SK-N-SH (cell line): ENCODE measurements at regions not wholly inside any gene's neighbourhood (a gene's known extent, or its start where the extent isn't known, plus 50 kb on each side); places are given as distances from the start of the nearest gene placed in this dataset.

Source experiments
- CTCF ChIA-PET: fragments of 300-600, 350-600 bp; formaldehyde crosslinking; extraction: SDS; loops from one replicate; lab custom pipeline; 2021; lab: Yijun Ruan, JAX
- POLR2A ChIA-PET: fragments of 350-600 bp; sonication (Branson Sonifier 250); formaldehyde crosslinking; extraction: SDS; loops from one replicate; lab custom pipeline; 2020; ENCODE audit warnings: antibody characterized with exemption, inconsistent platforms; lab: Yijun Ruan, JAX
- DNase-seq: peaks from one replicate; pipeline ENCODE4 v3.0.0; 2012
- H2AFZ ChIP-seq: fragments of 200-600 bp; sonication (generic); 2 replicates; pipeline ENCODE4 v1.8.1; 2016; ENCODE audit warnings: antibody characterized with exemption, mild to moderate bottlenecking, low read depth
- H3F3A ChIP-seq: fragments of 200-600 bp; sonication (generic); replicated peaks from 2 replicates; pipeline ENCODE3; 2016; ENCODE audit warnings: antibody characterized with exemption, mild to moderate bottlenecking; ENCODE audit not compliant: insufficient read depth
- H3K27ac ChIP-seq, 2 experiments: fragments of 200-500 bp in 1 of 2; fragments of 200-600 bp in 1 of 2; sonication (Bioruptor generic) in 1 of 2; sonication (generic), shearing (Covaris generic) in 1 of 2; 2 replicates each; pipeline versions ENCODE4 v1.5.1 to v1.6.1; 2014 to 2016; ENCODE audit warnings: low read depth in 2 of 2, inconsistent platforms in 1 of 2, low read length in 1 of 2, mild to moderate bottlenecking in 1 of 2, mixed read lengths in 1 of 2
- H3K27me3 ChIP-seq: fragments of 200-600 bp; sonication (generic), shearing (Covaris generic); 2 replicates; pipeline ENCODE4 v1.6.1; 2016; ENCODE audit warnings: mixed run types; ENCODE audit not compliant: insufficient read depth
- H3K36me3 ChIP-seq, 2 experiments: fragments of 200-500 bp in 1 of 2; fragments of 200-600 bp in 1 of 2; sonication (Bioruptor generic) in 1 of 2; sonication (generic) in 1 of 2; replicated peaks in 1 of 2; 2 replicates each; pipeline versions ENCODE3 to v1.5.1; 2014 to 2016; ENCODE audit warnings: low read length in 1 of 2, mild to moderate bottlenecking in 1 of 2; ENCODE audit not compliant: insufficient read depth in 2 of 2, control insufficient read depth in 1 of 2
- H3K4me1 ChIP-seq, 2 experiments: fragments of 200-500 bp in 1 of 2; fragments of 200-600 bp in 1 of 2; sonication (Bioruptor generic) in 1 of 2; sonication (generic), shearing (Covaris generic) in 1 of 2; 2 replicates each; pipeline versions ENCODE4 v1.5.1 to v1.6.1; 2014 to 2016; ENCODE audit warnings: low read depth in 1 of 2, low read length in 1 of 2, mixed run types in 1 of 2; ENCODE audit not compliant: insufficient read depth in 2 of 2, control insufficient read depth in 1 of 2
- H3K4me2 ChIP-seq: fragments of 200-600 bp; sonication (generic), shearing (Covaris generic); 2 replicates; pipeline ENCODE4 v1.6.1; 2017; ENCODE audit warnings: mixed run types
- H3K4me3 ChIP-seq, 2 experiments: fragments of 200-500 bp in 1 of 2; fragments of 200-600 bp in 1 of 2; sonication (Bioruptor generic) in 1 of 2; sonication (generic), shearing (Covaris generic) in 1 of 2; 2 replicates each; pipeline versions ENCODE4 v1.5.1 to v1.8.1; 2014 to 2016; ENCODE audit warnings: low read depth in 2 of 2, inconsistent platforms in 1 of 2, low read length in 1 of 2, mild to moderate bottlenecking in 1 of 2, mixed read lengths in 1 of 2, moderate library complexity in 1 of 2
- H3K79me2 ChIP-seq: fragments of 200-600 bp; sonication (generic); 2 replicates; pipeline ENCODE4 v1.8.1; 2017; ENCODE audit warnings: mild to moderate bottlenecking; ENCODE audit not compliant: insufficient read depth
- H3K9ac ChIP-seq: fragments of 200-600 bp; sonication (generic); 2 replicates; pipeline ENCODE4 v1.6.1; 2017; ENCODE audit warnings: mixed run types
- H3K9me2 ChIP-seq: fragments of 200-600 bp; sonication (generic); 2 replicates; pipeline ENCODE4 v1.6.1; 2017; ENCODE audit warnings: mixed run types
- H3K9me3 ChIP-seq: fragments of 200-600 bp; sonication (generic); 2 replicates; pipeline ENCODE4 v1.6.1; 2017; ENCODE audit warnings: mixed run types, mild to moderate bottlenecking, moderate library complexity
- H4K20me1 ChIP-seq: fragments of 200-600 bp; sonication (generic); 2 replicates; pipeline ENCODE4 v1.6.1; 2017; ENCODE audit warnings: mild to moderate bottlenecking, mixed run types; ENCODE audit not compliant: insufficient read depth
- CHD2 ChIP-seq: fragments of 150-350 bp; IDR thresholded peaks from 2 replicates; pipeline ENCODE4 v1.6.1; 2018; ENCODE audit warnings: low read length; ENCODE audit not compliant: partially characterized antibody
- ELF1 ChIP-seq: IDR thresholded peaks from 2 replicates; pipeline ENCODE4 v1.4.0; 2012
- EP300 ChIP-seq, 2 experiments: IDR thresholded peaks; 2 replicates each; pipeline versions ENCODE4 v1.4.0 to v1.6.1; 2012; ENCODE audit warnings: borderline replicate concordance in 1 of 2, low read depth in 1 of 2, low read length in 1 of 2
- EZH2phosphoT487 ChIP-seq: fragments of 200-600 bp; sonication (generic); IDR thresholded peaks from 2 replicates; pipeline ENCODE4 v1.6.1; 2017; ENCODE audit warnings: low read depth, mixed run types, mild to moderate bottlenecking, antibody characterized with exemption, moderate library complexity, borderline replicate concordance
- FOXJ3 ChIP-seq: sonication (generic); formaldehyde crosslinking; IDR thresholded peaks from 2 replicates; pipeline ENCODE4 v1.5.1; 2020; ENCODE audit warnings: mild to moderate bottlenecking, missing genetic modification reagents
- FOXM1 ChIP-seq: IDR thresholded peaks from 2 replicates; pipeline ENCODE4 v1.4.0; 2012; ENCODE audit warnings: low read depth, mild to moderate bottlenecking
- GABPA ChIP-seq: IDR thresholded peaks from 2 replicates; pipeline ENCODE4 v1.4.0; 2012; ENCODE audit warnings: low read depth, mild to moderate bottlenecking
- JUND ChIP-seq: IDR thresholded peaks from 2 replicates; pipeline ENCODE4 v1.4.0; 2012
- MXI1 ChIP-seq: IDR thresholded peaks from 2 replicates; pipeline ENCODE4 v1.6.1; 2012; ENCODE audit warnings: mild to moderate bottlenecking, low read depth, low read length, improper control_type of control experiment
- RAD21 ChIP-seq: IDR thresholded peaks from 2 replicates; pipeline ENCODE4 v1.6.1; 2012; ENCODE audit warnings: mild to moderate bottlenecking, low read length
- RFX5 ChIP-seq: IDR thresholded peaks from 2 replicates; pipeline ENCODE4 v1.6.1; 2012; ENCODE audit warnings: mild to moderate bottlenecking, improper control_type of control experiment, low read length
- SIN3A ChIP-seq: IDR thresholded peaks from 2 replicates; pipeline ENCODE4 v1.6.1; 2012; ENCODE audit warnings: low read depth, mild to moderate bottlenecking, low read length, moderate library complexity, borderline replicate concordance
- SMC3 ChIP-seq: IDR thresholded peaks from 2 replicates; pipeline ENCODE4 v1.6.1; 2012; ENCODE audit warnings: low read depth, low read length, improper control_type of control experiment
- WGBS: methylation state at CpG from one replicate; pipeline ENCODE4 v1.1.6; 2017; ENCODE audit warnings: low lambda C conversion rate; 5-methylcytosine and 5-hydroxymethylcytosine counted together
- TF ChIP-seq, protein P1 (sequence below): IDR thresholded peaks from 2 replicates; pipeline ENCODE4 v1.4.0; 2012; ENCODE audit warnings: low read depth, borderline replicate concordance
- TF ChIP-seq, protein P2 (sequence below): IDR thresholded peaks from 2 replicates; pipeline ENCODE4; 2012
- TF ChIP-seq, protein P3 (sequence below): fragments of 200-600 bp; sonication (generic); IDR thresholded peaks from 2 replicates; pipeline ENCODE4 v1.6.1; 2017; ENCODE audit warnings: antibody characterized with exemption, mild to moderate bottlenecking, moderate library complexity

DNA sequence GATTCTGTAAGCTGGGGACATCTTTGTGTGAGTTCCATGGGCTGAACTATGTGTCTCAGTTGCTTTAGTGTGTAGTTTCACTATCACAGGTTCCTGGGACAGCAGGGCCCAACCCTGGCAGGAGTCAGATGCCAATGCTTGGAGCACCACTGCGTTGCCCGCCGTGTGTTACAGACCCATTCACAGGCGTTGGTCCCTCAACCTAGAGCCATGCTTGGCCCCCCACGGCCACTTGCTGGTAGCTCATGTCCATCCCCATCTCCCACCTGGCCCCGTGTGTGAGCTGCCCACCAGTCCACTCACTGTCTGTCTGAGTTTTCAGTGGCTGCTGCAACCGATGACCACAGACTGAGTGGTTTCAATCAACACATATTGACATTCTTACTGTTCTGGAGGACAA lies 546.9 kb downstream of the TCERG1L start:
- H3K9me3 ChIP-seq = no peaks in the 10 kb centered on the region
- H3F3A ChIP-seq = no peaks in the 10 kb centered on the region
- no peaks in the 10 kb centered on the region for H3K79me2 ChIP-seq
- no peak overlapping the region for H3K9ac ChIP-seq
- no peaks in the 10 kb centered on the region for H3K36me3 ChIP-seq
- no peaks in the 10 kb centered on the region for H3K9me2 ChIP-seq
- H3K4me3 ChIP-seq = no peak overlapping the region
- H3K4me2 ChIP-seq = no peak overlapping the region
- H2AFZ ChIP-seq = no peak overlapping the region
- H3K4me1 ChIP-seq = no peaks in the 10 kb centered on the region
- 15% methylated on average over 3 of the region's 7 CpGs for WGBS
- no peak for DNase-seq
- TF ChIP-seq, protein P1, sequence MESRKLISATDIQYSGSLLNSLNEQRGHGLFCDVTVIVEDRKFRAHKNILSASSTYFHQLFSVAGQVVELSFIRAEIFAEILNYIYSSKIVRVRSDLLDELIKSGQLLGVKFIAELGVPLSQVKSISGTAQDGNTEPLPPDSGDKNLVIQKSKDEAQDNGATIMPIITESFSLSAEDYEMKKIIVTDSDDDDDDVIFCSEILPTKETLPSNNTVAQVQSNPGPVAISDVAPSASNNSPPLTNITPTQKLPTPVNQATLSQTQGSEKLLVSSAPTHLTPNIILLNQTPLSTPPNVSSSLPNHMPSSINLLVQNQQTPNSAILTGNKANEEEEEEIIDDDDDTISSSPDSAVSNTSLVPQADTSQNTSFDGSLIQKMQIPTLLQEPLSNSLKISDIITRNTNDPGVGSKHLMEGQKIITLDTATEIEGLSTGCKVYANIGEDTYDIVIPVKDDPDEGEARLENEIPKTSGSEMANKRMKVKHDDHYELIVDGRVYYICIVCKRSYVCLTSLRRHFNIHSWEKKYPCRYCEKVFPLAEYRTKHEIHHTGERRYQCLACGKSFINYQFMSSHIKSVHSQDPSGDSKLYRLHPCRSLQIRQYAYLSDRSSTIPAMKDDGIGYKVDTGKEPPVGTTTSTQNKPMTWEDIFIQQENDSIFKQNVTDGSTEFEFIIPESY = no peak
- TF ChIP-seq RFX5 = no peak
- TF ChIP-seq SMC3 = no peak
- no peak for TF ChIP-seq MXI1
- TF ChIP-seq, protein P2, sequence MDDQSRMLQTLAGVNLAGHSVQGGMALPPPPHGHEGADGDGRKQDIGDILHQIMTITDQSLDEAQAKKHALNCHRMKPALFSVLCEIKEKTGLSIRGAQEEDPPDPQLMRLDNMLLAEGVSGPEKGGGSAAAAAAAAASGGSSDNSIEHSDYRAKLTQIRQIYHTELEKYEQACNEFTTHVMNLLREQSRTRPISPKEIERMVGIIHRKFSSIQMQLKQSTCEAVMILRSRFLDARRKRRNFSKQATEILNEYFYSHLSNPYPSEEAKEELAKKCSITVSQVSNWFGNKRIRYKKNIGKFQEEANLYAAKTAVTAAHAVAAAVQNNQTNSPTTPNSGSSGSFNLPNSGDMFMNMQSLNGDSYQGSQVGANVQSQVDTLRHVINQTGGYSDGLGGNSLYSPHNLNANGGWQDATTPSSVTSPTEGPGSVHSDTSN = no peak
- no peak for TF ChIP-seq JUND
- no peak for TF ChIP-seq FOXJ3 (CRISPR knock-in tag)
- TF ChIP-seq ELF1 = no peak
- no peak for TF ChIP-seq GABPA
- TF ChIP-seq EP300 (IDR thresholded peaks at IDR 0.05; ENCODE audit: borderline replicate concordance in 1 of 2, low read depth in 1 of 2, low read length in 1 of 2) = no peak
- no peak for TF ChIP-seq SIN3A
- no peak for TF ChIP-seq FOXM1
- TF ChIP-seq CHD2 = no peak
- no peak for TF ChIP-seq RAD21
- TF ChIP-seq, protein P3, sequence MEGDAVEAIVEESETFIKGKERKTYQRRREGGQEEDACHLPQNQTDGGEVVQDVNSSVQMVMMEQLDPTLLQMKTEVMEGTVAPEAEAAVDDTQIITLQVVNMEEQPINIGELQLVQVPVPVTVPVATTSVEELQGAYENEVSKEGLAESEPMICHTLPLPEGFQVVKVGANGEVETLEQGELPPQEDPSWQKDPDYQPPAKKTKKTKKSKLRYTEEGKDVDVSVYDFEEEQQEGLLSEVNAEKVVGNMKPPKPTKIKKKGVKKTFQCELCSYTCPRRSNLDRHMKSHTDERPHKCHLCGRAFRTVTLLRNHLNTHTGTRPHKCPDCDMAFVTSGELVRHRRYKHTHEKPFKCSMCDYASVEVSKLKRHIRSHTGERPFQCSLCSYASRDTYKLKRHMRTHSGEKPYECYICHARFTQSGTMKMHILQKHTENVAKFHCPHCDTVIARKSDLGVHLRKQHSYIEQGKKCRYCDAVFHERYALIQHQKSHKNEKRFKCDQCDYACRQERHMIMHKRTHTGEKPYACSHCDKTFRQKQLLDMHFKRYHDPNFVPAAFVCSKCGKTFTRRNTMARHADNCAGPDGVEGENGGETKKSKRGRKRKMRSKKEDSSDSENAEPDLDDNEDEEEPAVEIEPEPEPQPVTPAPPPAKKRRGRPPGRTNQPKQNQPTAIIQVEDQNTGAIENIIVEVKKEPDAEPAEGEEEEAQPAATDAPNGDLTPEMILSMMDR = no peak
- no peak for TF ChIP-seq EZH2phosphoT487
- H3K27me3 ChIP-seq = no peaks in the 10 kb centered on the region
- H3K27ac ChIP-seq = no peak overlapping the region
- ChIA-PET CTCF (no interaction called here), POLR2A (no interaction called here)
- no peaks in the 10 kb centered on the region for H4K20me1 ChIP-seq
